ENCODE measurements at regions not wholly inside any gene's neighbourhood (a gene's known extent, or its start where the extent isn't known, plus 50 kb on each side); places are given as distances from the start of the nearest gene placed in this dataset.

DNA sequence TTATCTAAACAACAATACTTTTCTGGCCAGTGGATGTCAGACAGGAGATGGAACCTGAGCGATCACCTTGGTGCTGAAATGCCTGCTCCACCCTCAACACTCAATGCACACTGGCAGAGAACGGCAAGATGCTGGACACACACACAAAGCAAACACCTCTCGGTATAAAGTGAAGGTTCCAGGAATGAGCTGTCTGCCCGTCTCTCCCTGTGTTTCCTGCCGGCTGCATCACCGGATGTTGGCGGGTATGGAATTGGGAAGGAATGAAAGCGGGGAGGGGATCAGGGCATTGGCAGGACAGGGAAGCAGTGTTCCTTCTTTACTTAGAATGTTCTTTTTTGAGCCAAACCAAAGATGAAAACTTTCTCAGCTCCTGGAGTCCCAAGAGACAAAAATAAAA is 59.2 kb downstream of the MED10 start:
- TF ChIP-seq EZH2 (IDR thresholded peaks at IDR 0.05; ENCODE audit: borderline replicate concordance, low read depth, low read length, severe bottlenecking) (no peak), POLR2A (IDR thresholded peaks at IDR 0.05; ENCODE audit: low read depth, low read length) (no peak), POLR2AphosphoS5 (IDR thresholded peaks at IDR 0.05; ENCODE audit: insufficient read depth, low read depth, low read length) (no peak)
- TF ChIP-seq, protein P1, sequence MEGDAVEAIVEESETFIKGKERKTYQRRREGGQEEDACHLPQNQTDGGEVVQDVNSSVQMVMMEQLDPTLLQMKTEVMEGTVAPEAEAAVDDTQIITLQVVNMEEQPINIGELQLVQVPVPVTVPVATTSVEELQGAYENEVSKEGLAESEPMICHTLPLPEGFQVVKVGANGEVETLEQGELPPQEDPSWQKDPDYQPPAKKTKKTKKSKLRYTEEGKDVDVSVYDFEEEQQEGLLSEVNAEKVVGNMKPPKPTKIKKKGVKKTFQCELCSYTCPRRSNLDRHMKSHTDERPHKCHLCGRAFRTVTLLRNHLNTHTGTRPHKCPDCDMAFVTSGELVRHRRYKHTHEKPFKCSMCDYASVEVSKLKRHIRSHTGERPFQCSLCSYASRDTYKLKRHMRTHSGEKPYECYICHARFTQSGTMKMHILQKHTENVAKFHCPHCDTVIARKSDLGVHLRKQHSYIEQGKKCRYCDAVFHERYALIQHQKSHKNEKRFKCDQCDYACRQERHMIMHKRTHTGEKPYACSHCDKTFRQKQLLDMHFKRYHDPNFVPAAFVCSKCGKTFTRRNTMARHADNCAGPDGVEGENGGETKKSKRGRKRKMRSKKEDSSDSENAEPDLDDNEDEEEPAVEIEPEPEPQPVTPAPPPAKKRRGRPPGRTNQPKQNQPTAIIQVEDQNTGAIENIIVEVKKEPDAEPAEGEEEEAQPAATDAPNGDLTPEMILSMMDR (IDR thresholded peaks at IDR 0.05; ENCODE audit: extremely low read depth in 1 of 2, insufficient read depth in 1 of 2, low read depth in 1 of 2, low read length in 2 of 2), result no peak
